A673 (cell line): ENCODE measurements at regions not wholly inside any gene's neighbourhood (a gene's known extent, or its start where the extent isn't known, plus 50 kb on each side); places are given as distances from the start of the nearest gene placed in this dataset.

Experiments
- BruUV-seq: library from RNA; stranded (reverse); fragments of 400-500 nt; replicated peaks from 2 replicates; lab custom pipeline; 2021; lab: Mats Ljungman, UMichigan
- CTCF ChIA-PET: fragments of 300-600 bp; sonication (Branson Sonifier 250); formaldehyde crosslinking; loops from one replicate; lab custom pipeline; 2022; ENCODE audit warnings: antibody characterized with exemption; lab: Charles Lee
- POLR2A ChIA-PET: fragments of 300-600 bp; sonication (Branson Sonifier 250); formaldehyde crosslinking; loops from one replicate; lab custom pipeline; 2022; ENCODE audit warnings: antibody characterized with exemption; ENCODE audit not compliant: low non-redundant PET; lab: Charles Lee
- DNase-seq: peaks from one replicate; pipeline ENCODE4 v3.0.0-alpha.2; 2015; ENCODE audit warnings: low spot score
- H3K27ac ChIP-seq: fragments of 200-600 bp; sonication (generic); 2 replicates; pipeline ENCODE4 v1.5.1; 2016; ENCODE audit warnings: mixed run types, low read depth, mild to moderate bottlenecking, mixed read lengths, antibody characterized with exemption, low read length; ENCODE audit not compliant: poor library complexity, severe bottlenecking
- H3K27me3 ChIP-seq: fragments of 200-600 bp; sonication (generic); replicated peaks from 2 replicates; pipeline ENCODE4 v1.6.1; 2017; ENCODE audit warnings: mixed run types, low read depth, mild to moderate bottlenecking, mixed read lengths, antibody characterized with exemption, low read length; ENCODE audit not compliant: insufficient read depth, poor library complexity
- H3K36me3 ChIP-seq: fragments of 200-600 bp; sonication (generic); 2 replicates; pipeline ENCODE4 v1.6.1; 2016; ENCODE audit warnings: mixed run types, mild to moderate bottlenecking, mixed read lengths, antibody characterized with exemption, low read length; ENCODE audit not compliant: insufficient read depth, poor library complexity, severe bottlenecking
- H3K4me1 ChIP-seq: fragments of 200-600 bp; sonication (generic); 2 replicates; pipeline ENCODE4 v1.6.1; 2017; ENCODE audit warnings: mixed run types, mild to moderate bottlenecking, mixed read lengths, antibody characterized with exemption, low read length; ENCODE audit not compliant: insufficient read depth, poor library complexity, severe bottlenecking
- H3K4me3 ChIP-seq: fragments of 200-600 bp; sonication (generic); 2 replicates; pipeline ENCODE4 v1.5.1; 2016; ENCODE audit warnings: low read depth, mixed run types, mild to moderate bottlenecking, mixed read lengths, low read length; ENCODE audit not compliant: poor library complexity, severe bottlenecking
- H3K9me3 ChIP-seq: fragments of 200-600 bp; sonication (generic); 2 replicates; pipeline ENCODE4 v1.6.1; 2016; ENCODE audit warnings: mixed run types, low read depth, mild to moderate bottlenecking, mixed read lengths, antibody characterized with exemption, low read length; ENCODE audit not compliant: poor library complexity, severe bottlenecking
- CTCF ChIP-seq: fragments of 300-800, 200-600 bp; sonication (generic); conservative IDR thresholded peaks from 2 replicates; pipeline ENCODE4 v1.5.1; 2017; ENCODE audit warnings: low read depth, mild to moderate bottlenecking, antibody characterized with exemption, low read length, moderate library complexity, mixed read lengths
- EZH2 ChIP-seq: fragments of 200-600 bp; sonication (generic); IDR thresholded peaks from 2 replicates; pipeline ENCODE4 v1.6.1; 2017; ENCODE audit warnings: borderline replicate concordance, low read depth, mild to moderate bottlenecking, mixed read lengths, antibody characterized with exemption, low read length; ENCODE audit not compliant: poor library complexity, severe bottlenecking
- intact Hi-C: fragments of 100-400 bp; cut with micrococcal nuclease; formaldehyde crosslinking; loops from one replicate; pipeline ENCODE4 v1.10.0; 2022; ENCODE audit not compliant: unreplicated experiment

DNA sequence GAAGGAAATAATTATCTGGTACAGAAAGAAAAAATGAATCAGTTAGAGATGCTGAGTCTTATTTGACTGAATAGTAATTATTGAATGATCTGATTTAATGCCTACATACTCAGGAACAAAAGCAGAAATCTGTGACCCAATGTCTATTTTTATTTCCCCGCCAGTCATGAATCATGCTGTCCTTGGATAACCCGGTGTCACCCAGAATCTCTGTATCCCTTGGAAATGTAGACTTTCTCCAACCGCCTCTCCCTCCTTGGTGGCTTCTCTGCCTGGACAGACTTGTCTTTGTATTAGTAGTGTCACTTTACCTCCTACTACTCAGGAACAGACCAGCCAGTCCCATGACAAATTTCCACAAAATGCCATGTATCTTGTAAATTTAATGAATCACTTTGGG lies 173.3 kb upstream of the PDGFD start:
- CTCF ChIA-PET: no interaction called here
- BruUV-seq: no TSS peak
- no peaks in the 10 kb centered on the region for H3K4me1 ChIP-seq
- no peak overlapping the region for H3K27ac ChIP-seq
- POLR2A ChIA-PET: no interaction called here
- H3K4me3 ChIP-seq: no peak overlapping the region
- no peaks in the 10 kb centered on the region for H3K27me3 ChIP-seq
- H3K9me3 ChIP-seq: no peaks in the 10 kb centered on the region
- no peaks in the 10 kb centered on the region for H3K36me3 ChIP-seq
- DNase-seq: no peak
- no peak for TF ChIP-seq CTCF
- intact Hi-C loops: loop anchor here (10.0 kb wide), 1 partner anchor 652 kb away; no protein-coding TSS in a partner anchor

DNA sequence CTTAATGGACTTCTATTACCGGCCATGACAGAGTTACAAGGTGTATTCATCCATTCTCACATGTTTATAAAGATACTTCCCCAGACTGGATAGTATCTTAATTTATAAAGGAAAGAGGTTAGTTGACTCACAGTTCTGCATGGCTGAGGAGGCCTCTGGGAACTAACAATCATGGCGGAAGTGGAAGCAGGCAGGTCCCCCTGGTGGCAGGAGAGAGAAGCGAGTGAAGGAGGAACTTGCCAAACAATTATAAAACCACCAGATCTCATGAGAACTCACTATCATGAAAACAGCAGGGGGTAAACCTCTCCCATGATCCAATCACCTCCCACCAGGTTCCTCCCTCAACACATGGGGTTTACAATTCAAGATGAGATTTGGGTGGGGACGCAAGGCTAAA lies 170.0 kb upstream of the PDGFD start:
- no TSS peak for BruUV-seq
- Histone ChIP-seq H3K9me3 (no peaks in the 10 kb centered on the region), H3K27me3 (no peaks in the 10 kb centered on the region), H3K4me1 (no peaks in the 10 kb centered on the region), H3K4me3 (no peak overlapping the region), H3K36me3 (no peaks in the 10 kb centered on the region), H3K27ac (no peak overlapping the region)
- TF ChIP-seq CTCF (peak; percentile 55), EZH2 (no peak)
- ChIA-PET POLR2A (no interaction called here), CTCF (no interaction called here)
- DNase-seq: peak; percentile 67
- intact Hi-C loops: loop anchor here (10.0 kb wide), 1 partner anchor 649 kb away; no protein-coding TSS in a partner anchor

DNA sequence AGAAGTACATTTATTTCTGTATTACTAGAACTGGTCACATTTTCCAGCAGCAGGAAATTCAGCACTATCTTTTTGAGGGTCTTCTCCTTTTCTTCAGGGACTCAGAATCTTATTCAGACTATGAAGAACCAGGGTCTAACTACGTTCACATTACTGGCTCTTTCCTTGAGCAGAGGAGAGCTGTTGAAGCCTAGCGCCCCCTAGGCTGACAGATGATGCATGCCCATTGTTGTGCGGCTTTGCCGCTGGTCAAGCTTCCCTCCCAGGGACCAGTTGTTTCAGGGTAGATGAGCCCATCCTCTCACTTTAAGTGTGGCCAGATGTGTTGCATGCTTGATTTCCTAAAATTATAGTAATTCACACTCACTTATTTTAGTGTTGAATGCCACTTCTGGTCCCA lies 168.2 kb upstream of the PDGFD start:
- BruUV-seq: no TSS peak

More for the DNA sequence above, 168.2 kb upstream of the PDGFD start:
- TF ChIP-seq CTCF (peak; percentile 66), EZH2 (no peak)
- Histone ChIP-seq H3K27me3 (no peaks in the 10 kb centered on the region), H3K4me3 (no peak overlapping the region), H3K4me1 (no peaks in the 10 kb centered on the region), H3K9me3 (no peaks in the 10 kb centered on the region), H3K27ac (no peak overlapping the region), H3K36me3 (no peaks in the 10 kb centered on the region)
- CTCF ChIA-PET: interaction anchor here (1.8 kb wide), 1 partner anchor 650 kb away, joined by 5 read pairs; no protein-coding TSS in a partner anchor
- POLR2A ChIA-PET: no interaction called here
- intact Hi-C loops: loop anchor here (10.0 kb wide), 1 partner anchor 647 kb away; no protein-coding TSS in a partner anchor
- DNase-seq: peak; percentile 41
